Suprapubic skin (tissue), 4 donors: ENCODE measurements at regions not wholly inside any gene's neighbourhood (a gene's known extent, or its start where the extent isn't known, plus 50 kb on each side); places are given as distances from the start of the nearest gene placed in this dataset.

Source experiments
- EP300 ChIP-seq: sonication (generic); formaldehyde crosslinking; IDR thresholded peaks from one replicate; pipeline ENCODE4 v1.6.1; 2017; ENCODE audit warnings: antibody characterized with exemption
- POLR2A ChIP-seq, 2 donors: fragments of 450-650 bp; IDR thresholded peaks; one replicate each; pipeline ENCODE4 v1.6.1; 2017; ENCODE audit warnings: antibody characterized with exemption in 2 of 2, mild to moderate bottlenecking in 2 of 2, moderate library complexity in 2 of 2
- POLR2AphosphoS5 ChIP-seq, 3 donors: sonication (generic); formaldehyde crosslinking; IDR thresholded peaks; one replicate each; pipeline ENCODE4 v1.6.1; 2017; ENCODE audit warnings: antibody characterized with exemption in 3 of 3
- TF ChIP-seq, protein P1 (sequence below), 2 donors: fragments of 200-600 bp in 1 of 2; fragments of 450-650 bp in 1 of 2; sonication (generic) in 1 of 2; IDR thresholded peaks; one replicate each; pipeline ENCODE4 v1.5.1; 2016 to 2019; ENCODE audit warnings: antibody characterized with exemption in 2 of 2, mild to moderate bottlenecking in 1 of 2, moderate library complexity in 1 of 2

DNA sequence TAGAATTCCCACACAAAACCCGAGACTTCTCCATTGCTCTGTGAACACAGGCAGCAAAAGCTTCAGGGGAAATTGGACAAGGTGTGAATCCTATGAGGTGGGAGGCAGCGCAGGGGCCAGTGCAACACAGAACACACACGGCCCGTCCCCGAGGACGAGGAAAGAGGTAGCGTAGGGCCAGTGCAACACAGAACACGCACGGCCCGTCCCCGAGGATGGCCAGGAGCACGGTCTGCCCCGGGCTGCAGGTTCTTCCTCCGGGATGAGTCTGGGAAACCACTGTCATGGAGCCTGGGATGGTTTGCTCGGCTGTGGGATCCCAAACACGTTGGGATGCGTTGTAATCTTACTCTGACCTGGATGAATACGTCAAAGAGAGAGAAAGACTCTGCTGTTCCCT lies 432.1 kb downstream of the GLRX3 start:
- no peak for TF ChIP-seq POLR2A (IDR thresholded peaks at IDR 0.05)
- TF ChIP-seq, protein P1, sequence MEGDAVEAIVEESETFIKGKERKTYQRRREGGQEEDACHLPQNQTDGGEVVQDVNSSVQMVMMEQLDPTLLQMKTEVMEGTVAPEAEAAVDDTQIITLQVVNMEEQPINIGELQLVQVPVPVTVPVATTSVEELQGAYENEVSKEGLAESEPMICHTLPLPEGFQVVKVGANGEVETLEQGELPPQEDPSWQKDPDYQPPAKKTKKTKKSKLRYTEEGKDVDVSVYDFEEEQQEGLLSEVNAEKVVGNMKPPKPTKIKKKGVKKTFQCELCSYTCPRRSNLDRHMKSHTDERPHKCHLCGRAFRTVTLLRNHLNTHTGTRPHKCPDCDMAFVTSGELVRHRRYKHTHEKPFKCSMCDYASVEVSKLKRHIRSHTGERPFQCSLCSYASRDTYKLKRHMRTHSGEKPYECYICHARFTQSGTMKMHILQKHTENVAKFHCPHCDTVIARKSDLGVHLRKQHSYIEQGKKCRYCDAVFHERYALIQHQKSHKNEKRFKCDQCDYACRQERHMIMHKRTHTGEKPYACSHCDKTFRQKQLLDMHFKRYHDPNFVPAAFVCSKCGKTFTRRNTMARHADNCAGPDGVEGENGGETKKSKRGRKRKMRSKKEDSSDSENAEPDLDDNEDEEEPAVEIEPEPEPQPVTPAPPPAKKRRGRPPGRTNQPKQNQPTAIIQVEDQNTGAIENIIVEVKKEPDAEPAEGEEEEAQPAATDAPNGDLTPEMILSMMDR (IDR thresholded peaks at IDR 0.05) = no peak
- no peak for TF ChIP-seq POLR2AphosphoS5 (IDR thresholded peaks at IDR 0.05)
- no peak for TF ChIP-seq EP300
